K562 (cell line): ENCODE measurements at regions not wholly inside any gene's neighbourhood (a gene's known extent, or its start where the extent isn't known, plus 50 kb on each side); places are given as distances from the start of the nearest gene placed in this dataset.

Experiments
- ATAC-seq: fragments of 200-7000 bp; cut with Tn5 transposase; 3 replicates; pipeline ENCODE4 v1.9.1; 2020; ENCODE audit warnings: moderate library complexity
- BruUV-seq: library from RNA; stranded (reverse); fragments of 400-500 nt; replicated peaks from 2 replicates; lab custom pipeline; 2021; lab: Mats Ljungman, UMichigan
- CTCF ChIA-PET: fragments of 300-600 bp; formaldehyde crosslinking; extraction: SDS; loops from one replicate; lab custom pipeline; 2021; ENCODE audit warnings: low intra/inter-chr PET ratio; lab: Yijun Ruan, JAX
- POLR2A ChIA-PET: fragments of 300-600, 350-650 bp; sonication (Branson Sonifier 250); formaldehyde crosslinking; extraction: SDS; loops from one replicate; lab custom pipeline; 2021; ENCODE audit warnings: antibody characterized with exemption, inconsistent platforms; lab: Yijun Ruan, JAX
- DNase-seq, 4 experiments: peaks; one replicate each; pipeline versions ENCODE4 v3.0.0 to v3.0.0-alpha.2; 2011 to 2018; ENCODE audit warnings: low spot score in 3 of 4, mixed read lengths in 3 of 4; ENCODE audit errors: extremely low read depth in 1 of 4
- FAIRE-seq: peaks from 2 replicates; lab custom pipeline; 2011; peaks lifted over from hg19 to GRCh38; lab: Jason Lieb, UNC
- H2AFZ ChIP-seq: 2 replicates; pipeline ENCODE4 v1.6.0; 2011; ENCODE audit warnings: low read depth, low read length, control low read depth, inconsistent platforms
- H3K27ac ChIP-seq: fragments of 200-600 bp; 3 replicates; pipeline ENCODE4 v1.8.0; 2011; ENCODE audit warnings: low read depth, mild to moderate bottlenecking, control low read depth, inconsistent platforms, low read length, moderate library complexity, mixed read lengths; ENCODE audit errors: extremely low read depth
- H3K27me3 ChIP-seq, 2 experiments: fragments of 300-600 bp in 1 of 2; 2 replicates in 1 of 2; 3 replicates in 1 of 2; pipeline versions ENCODE4 v1.6.0 to v1.8.0; 2011; ENCODE audit warnings: inconsistent platforms in 2 of 2, low read length in 2 of 2, mild to moderate bottlenecking in 1 of 2, mixed read lengths in 1 of 2, moderate library complexity in 1 of 2; ENCODE audit not compliant: control insufficient read depth in 2 of 2, insufficient read depth in 2 of 2
- H3K36me3 ChIP-seq: fragments of 300-600 bp; 3 replicates; pipeline ENCODE4 v1.8.0; 2011; ENCODE audit warnings: mild to moderate bottlenecking, low read length, inconsistent platforms; ENCODE audit not compliant: control insufficient read depth, insufficient read depth
- H3K4me1 ChIP-seq, 2 experiments: fragments of 200-600 bp in 1 of 2; replicated peaks in 1 of 2; 2 replicates in 1 of 2; 3 replicates in 1 of 2; pipeline versions ENCODE4 v1.5.1 to v1.8.0; 2011; ENCODE audit warnings: inconsistent platforms in 2 of 2, low read length in 2 of 2, mild to moderate bottlenecking in 1 of 2, mixed read lengths in 1 of 2, moderate library complexity in 1 of 2; ENCODE audit not compliant: control insufficient read depth in 2 of 2, insufficient read depth in 2 of 2
- H3K4me2 ChIP-seq: 2 replicates; pipeline ENCODE4 v1.6.1; 2011; ENCODE audit warnings: low read length, control low read depth, inconsistent platforms, mixed read lengths; ENCODE audit not compliant: insufficient read depth
- H3K4me3 ChIP-seq: fragments of 200-600 bp; sonication (generic), shearing (Covaris generic); 2 replicates; pipeline ENCODE4 v1.5.1; 2016; ENCODE audit warnings: control low read depth, inconsistent platforms
- H3K79me2 ChIP-seq: fragments of 200-600 bp; 3 replicates; pipeline ENCODE4 v1.8.0; 2011; ENCODE audit warnings: low read length, inconsistent platforms; ENCODE audit not compliant: control insufficient read depth, insufficient read depth
- H3K9ac ChIP-seq, 2 experiments: 2 replicates each; pipeline versions ENCODE4 v1.6.0 to v1.6.1; 2011; ENCODE audit warnings: low read depth in 2 of 2, low read length in 2 of 2, control low read depth in 1 of 2, inconsistent platforms in 1 of 2, mild to moderate bottlenecking in 1 of 2, mixed read lengths in 1 of 2; ENCODE audit not compliant: insufficient read depth in 1 of 2
- H3K9me1 ChIP-seq: one replicate; pipeline ENCODE4 v1.6.0; 2011; ENCODE audit warnings: inconsistent platforms, mild to moderate bottlenecking, low read length, moderate library complexity; ENCODE audit not compliant: control insufficient read depth, insufficient read depth
- H3K9me3 ChIP-seq: replicated peaks from 2 replicates; pipeline ENCODE4 v1.5.1; 2011; ENCODE audit warnings: low read depth, low read length, inconsistent platforms; ENCODE audit not compliant: control insufficient read depth, insufficient read depth
- H4K20me1 ChIP-seq: replicated peaks from 2 replicates; pipeline ENCODE4 v1.6.1; 2011; ENCODE audit warnings: low read length, inconsistent platforms, mixed read lengths; ENCODE audit not compliant: control insufficient read depth, insufficient read depth
- ARID2 ChIP-seq: fragments of 450-650 bp; IDR thresholded peaks from 2 replicates; pipeline ENCODE4 v1.6.1; 2017; ENCODE audit warnings: antibody characterized with exemption, mild to moderate bottlenecking
- ARID4B ChIP-seq: sonication (generic); formaldehyde crosslinking; IDR thresholded peaks from 2 replicates; pipeline ENCODE4 v1.8.0; 2022; ENCODE audit warnings: mild to moderate bottlenecking, missing genetic modification reagents
- CHCHD3 ChIP-seq: fragments of 250-450 bp; sonication (Bioruptor Pico); IDR thresholded peaks from 2 replicates; pipeline ENCODE4 v2.1.2; 2022; ENCODE audit warnings: mild to moderate bottlenecking
- CTBP1 ChIP-seq: fragments of 450-650 bp; IDR thresholded peaks from 2 replicates; pipeline ENCODE4 v1.6.1; 2016; ENCODE audit warnings: borderline replicate concordance
- GTF3C2 ChIP-seq: IDR thresholded peaks from 3 replicates; pipeline ENCODE4 v1.6.1; 2011; ENCODE audit warnings: borderline replicate concordance, mild to moderate bottlenecking, moderate library complexity; ENCODE audit not compliant: insufficient read length; ENCODE audit errors: extremely low read depth
- HIVEP1 ChIP-seq: fragments of 250-450 bp; sonication (Bioruptor Pico); IDR thresholded peaks from 2 replicates; pipeline ENCODE4 v1.4.0; 2020; ENCODE audit warnings: mild to moderate bottlenecking
- KDM1A ChIP-seq, 2 experiments: fragments of 450-650 bp; IDR thresholded peaks; 2 replicates each; pipeline ENCODE4 v1.6.1; 2016; ENCODE audit warnings: mild to moderate bottlenecking in 2 of 2
- KLF6 ChIP-seq: fragments of 250-450 bp; sonication (Bioruptor Pico); IDR thresholded peaks from 2 replicates; pipeline ENCODE4 v1.4.0; 2020; ENCODE audit warnings: mild to moderate bottlenecking, moderate library complexity, borderline replicate concordance
- MCM5 ChIP-seq: fragments of 450-650 bp; IDR thresholded peaks from 2 replicates; pipeline ENCODE4 v1.6.1; 2016; ENCODE audit warnings: low read depth
- RBFOX2 ChIP-seq: fragments of 200-400 bp; formaldehyde crosslinking; IDR thresholded peaks from 2 replicates; pipeline ENCODE4 v1.6.1; 2017; ENCODE audit warnings: low read depth, mild to moderate bottlenecking, low read length, moderate library complexity
- SNRNP70 ChIP-seq: fragments of 200-400 bp; formaldehyde crosslinking; optimal IDR thresholded peaks from 2 replicates; pipeline ENCODE3; 2017; ENCODE audit warnings: low read depth, low read length
- SOX6 ChIP-seq: fragments of 450-650 bp; IDR thresholded peaks from 2 replicates; pipeline ENCODE4 v1.6.1; 2014; ENCODE audit warnings: mild to moderate bottlenecking
- ZNF561 ChIP-seq: fragments of 450-650 bp; formaldehyde crosslinking; conservative IDR thresholded peaks from 2 replicates; pipeline ENCODE4 v1.4.0; 2020; ENCODE audit warnings: mild to moderate bottlenecking, moderate library complexity
- ZNF764 ChIP-seq: fragments of 250-450 bp; sonication (Bioruptor Pico); IDR thresholded peaks from 2 replicates; pipeline ENCODE4 v1.4.0; 2020; ENCODE audit warnings: low read depth, mild to moderate bottlenecking, moderate library complexity
- in situ Hi-C: fragments of 300-500 bp; cut with MboI; formaldehyde crosslinking; loops from 4 replicates; pipeline ENCODE4 v1.15.0; 2018; ENCODE audit warnings: inconsistent platforms, mixed read lengths
- intact Hi-C: fragments of 100-400 bp; cut with micrococcal nuclease; formaldehyde crosslinking; loops from 2 replicates; pipeline ENCODE4 v1.14.2; 2022
- TF ChIP-seq, protein P1 (sequence below): fragments of 250-450 bp; sonication (Bioruptor Pico); IDR thresholded peaks from 2 replicates; pipeline ENCODE4 v1.4.0; 2020; ENCODE audit warnings: mild to moderate bottlenecking

GRCh38 chr16:51010817-51011216 is 140.3 kb downstream of the SALL1 start (continued):
- no peak for TF ChIP-seq GTF3C2

GRCh38 chr16:51009813-51010212 is 141.3 kb downstream of the SALL1 start:
- Histone ChIP-seq H3K4me3 (no peak overlapping the region), H3K27me3 (no peaks in the 10 kb centered on the region), H4K20me1 (no peaks in the 10 kb centered on the region), H3K4me1 (no peaks in the 10 kb centered on the region), H3K27ac (no peak overlapping the region), H3K4me2 (no peak overlapping the region), H2AFZ (no peak overlapping the region), H3K9me3 (no peaks in the 10 kb centered on the region), H3K9me1 (no peaks in the 10 kb centered on the region)
- ChIA-PET POLR2A (interaction anchor here (0.6 kb wide), 1 partner anchor 905 kb away, joined by 3 read pairs; no protein-coding TSS in a partner anchor), CTCF (no interaction called here)
- intact Hi-C loops (no loop called here), in situ Hi-C loops (no loop called here)
- no TSS peak for BruUV-seq
- no peak for ATAC-seq
- TF ChIP-seq HIVEP1 (CRISPR knock-in tag) (no peak), ARID2 (no peak), MCM5 (no peak), ZNF561 (CRISPR knock-in tag) (no peak), ARID4B (no peak), SOX6 (no peak), ZNF764 (CRISPR knock-in tag) (no peak), KDM1A (IDR thresholded peaks at IDR 0.05) (no peak), SNRNP70 (no peak), CHCHD3 (CRISPR knock-in tag) (no peak), CTBP1 (no peak), RBFOX2 (no peak), KLF6 (CRISPR knock-in tag) (no peak)
- TF ChIP-seq, protein P1, sequence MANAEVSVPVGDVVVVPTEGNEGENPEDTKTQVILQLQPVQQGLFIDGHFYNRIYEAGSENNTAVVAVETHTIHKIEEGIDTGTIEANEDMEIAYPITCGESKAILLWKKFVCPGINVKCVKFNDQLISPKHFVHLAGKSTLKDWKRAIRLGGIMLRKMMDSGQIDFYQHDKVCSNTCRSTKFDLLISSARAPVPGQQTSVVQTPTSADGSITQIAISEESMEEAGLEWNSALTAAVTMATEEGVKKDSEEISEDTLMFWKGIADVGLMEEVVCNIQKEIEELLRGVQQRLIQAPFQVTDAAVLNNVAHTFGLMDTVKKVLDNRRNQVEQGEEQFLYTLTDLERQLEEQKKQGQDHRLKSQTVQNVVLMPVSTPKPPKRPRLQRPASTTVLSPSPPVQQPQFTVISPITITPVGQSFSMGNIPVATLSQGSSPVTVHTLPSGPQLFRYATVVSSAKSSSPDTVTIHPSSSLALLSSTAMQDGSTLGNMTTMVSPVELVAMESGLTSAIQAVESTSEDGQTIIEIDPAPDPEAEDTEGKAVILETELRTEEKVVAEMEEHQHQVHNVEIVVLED (CRISPR knock-in tag) = no peak
- TF ChIP-seq, all 486 proteins: peak for 0
- no peaks in the 10 kb centered on the region for H3K79me2 ChIP-seq
- no peak for FAIRE-seq
- no peak for DNase-seq
- no peaks in the 10 kb centered on the region for H3K36me3 ChIP-seq
- H3K9ac ChIP-seq = no peak overlapping the region
